IMR-90 (cell line): ENCODE measurements at regions not wholly inside any gene's neighbourhood (a gene's known extent, or its start where the extent isn't known, plus 50 kb on each side); places are given as distances from the start of the nearest gene placed in this dataset.

Experiments used
- ATAC-seq: fragments of 200-7000 bp; cut with Tn5 transposase; 2 replicates; pipeline ENCODE4 v1.9.1; 2020; ENCODE audit warnings: low read depth, mild to moderate bottlenecking, moderate library complexity
- BruUV-seq: library from RNA; stranded (reverse); fragments of 400-500 nt; replicated peaks from 2 replicates; lab custom pipeline; 2021; lab: Mats Ljungman, UMichigan
- CTCF ChIA-PET: fragments of 300-600 bp; formaldehyde crosslinking; extraction: SDS; loops from one replicate; lab custom pipeline; 2021; ENCODE audit warnings: antibody characterized with exemption; lab: Yijun Ruan, JAX
- POLR2A ChIA-PET: fragments of 300-600 bp; sonication (Branson Sonifier 250); formaldehyde crosslinking; loops from one replicate; lab custom pipeline; 2022; ENCODE audit warnings: antibody characterized with exemption; ENCODE audit not compliant: unreplicated experiment; lab: Charles Lee
- DNase-seq: peaks from one replicate; pipeline ENCODE4 v3.0.0; 2013
- H2AFZ ChIP-seq: replicated peaks from 2 replicates; pipeline ENCODE3; 2013; ENCODE audit warnings: low read length, mild to moderate bottlenecking; ENCODE audit not compliant: poor library complexity
- H2AK5ac ChIP-seq: 2 replicates; pipeline ENCODE4 v1.6.1; 2013; ENCODE audit warnings: low read depth, low read length, inconsistent platforms
- H2AK9ac ChIP-seq: replicated peaks from 2 replicates; pipeline ENCODE3; 2013; ENCODE audit warnings: mild to moderate bottlenecking, low read depth, low read length, moderate library complexity; ENCODE audit not compliant: poor library complexity
- H2BK120ac ChIP-seq: 2 replicates; pipeline ENCODE4 v1.6.1; 2013; ENCODE audit warnings: low read depth, low read length, inconsistent platforms
- H2BK15ac ChIP-seq: 3 replicates; pipeline ENCODE4 v1.6.1; 2013; ENCODE audit warnings: low read depth, low read length, inconsistent platforms
- H2BK20ac ChIP-seq: 2 replicates; pipeline ENCODE4 v1.6.1; 2013; ENCODE audit warnings: low read depth, mild to moderate bottlenecking, inconsistent platforms, low read length, moderate library complexity
- H2BK5ac ChIP-seq: 2 replicates; pipeline ENCODE4 v1.6.1; 2013; ENCODE audit warnings: mild to moderate bottlenecking, low read depth, low read length, inconsistent platforms; ENCODE audit not compliant: poor library complexity, severe bottlenecking
- H3K14ac ChIP-seq: replicated peaks from 2 replicates; pipeline ENCODE4 v1.6.1; 2013; ENCODE audit warnings: low read depth, low read length, inconsistent platforms
- H3K18ac ChIP-seq: 2 replicates; pipeline ENCODE4 v1.6.1; 2013; ENCODE audit warnings: low read depth, low read length, control low read depth
- H3K23ac ChIP-seq: 2 replicates; pipeline ENCODE4 v1.6.1; 2013; ENCODE audit warnings: low read depth, low read length, inconsistent platforms
- H3K27ac ChIP-seq: 2 replicates; pipeline ENCODE4 v1.5.1; 2013; ENCODE audit warnings: mild to moderate bottlenecking, control low read depth, low read length; ENCODE audit not compliant: insufficient read depth
- H3K27me3 ChIP-seq: 2 replicates; pipeline ENCODE4 v1.6.1; 2013; ENCODE audit warnings: low read length; ENCODE audit not compliant: control insufficient read depth, insufficient read depth
- H3K36me3 ChIP-seq: 2 replicates; pipeline ENCODE4 v1.6.1; 2013; ENCODE audit warnings: low read length, mixed read lengths; ENCODE audit not compliant: control insufficient read depth, insufficient read depth
- H3K4ac ChIP-seq: 2 replicates; pipeline ENCODE4 v1.6.1; 2013; ENCODE audit warnings: low read depth, low read length, inconsistent platforms
- H3K4me1 ChIP-seq: 2 replicates; pipeline ENCODE4 v1.6.1; 2013; ENCODE audit warnings: low read length, mixed read lengths; ENCODE audit not compliant: control insufficient read depth, insufficient read depth
- H3K4me2 ChIP-seq: 2 replicates; pipeline ENCODE4 v1.6.1; 2013; ENCODE audit warnings: low read depth, mild to moderate bottlenecking, control low read depth, low read length, moderate library complexity
- H3K4me3 ChIP-seq: 2 replicates; pipeline ENCODE4 v1.5.1; 2013; ENCODE audit warnings: low read depth, mild to moderate bottlenecking, control low read depth, low read length, moderate library complexity; ENCODE audit not compliant: insufficient read depth
- H3K56ac ChIP-seq: 2 replicates; pipeline ENCODE4 v1.6.1; 2013; ENCODE audit warnings: low read length, inconsistent platforms; ENCODE audit not compliant: insufficient read depth; ENCODE audit errors: extremely low read depth
- H3K79me1 ChIP-seq, 2 experiments: 2 replicates each; pipeline ENCODE4 v1.6.1; 2013; ENCODE audit warnings: low read length in 2 of 2, inconsistent platforms in 1 of 2, low read depth in 1 of 2
- H3K9ac ChIP-seq: 2 replicates; pipeline ENCODE4 v1.6.1; 2013; ENCODE audit warnings: low read depth, low read length, control low read depth
- H3K9me1 ChIP-seq: 2 replicates; pipeline ENCODE4 v1.6.1; 2013; ENCODE audit warnings: low read length, inconsistent platforms; ENCODE audit not compliant: insufficient read depth
- H3K9me3 ChIP-seq: 2 replicates; pipeline ENCODE4 v1.6.1; 2013; ENCODE audit warnings: low read length; ENCODE audit not compliant: control insufficient read depth, insufficient read depth
- H4K20me1 ChIP-seq: 2 replicates; pipeline ENCODE4 v1.6.1; 2013; ENCODE audit warnings: low read length, inconsistent platforms; ENCODE audit not compliant: insufficient read depth
- H4K5ac ChIP-seq: 2 replicates; pipeline ENCODE4 v1.6.1; 2013; ENCODE audit warnings: mild to moderate bottlenecking, low read depth, low read length, control low read depth
- H4K8ac ChIP-seq, 2 experiments: 2 replicates each; pipeline ENCODE4 v1.6.1; 2013; ENCODE audit warnings: low read depth in 2 of 2, low read length in 2 of 2, control low read depth in 1 of 2, inconsistent platforms in 1 of 2
- H4K91ac ChIP-seq: 2 replicates; pipeline ENCODE4 v1.6.1; 2013; ENCODE audit warnings: low read depth, low read length, inconsistent platforms; ENCODE audit not compliant: insufficient read depth
- CEBPB ChIP-seq: IDR thresholded peaks from 2 replicates; pipeline ENCODE4 v1.6.1; 2012; ENCODE audit warnings: low read depth, low read length, improper control_type of control experiment
- CHD1 ChIP-seq: IDR thresholded peaks from 2 replicates; pipeline ENCODE4 v1.6.1; 2012; ENCODE audit warnings: low read depth, low read length, improper control_type of control experiment
- MAFK ChIP-seq: IDR thresholded peaks from 2 replicates; pipeline ENCODE4 v1.6.1; 2012; ENCODE audit warnings: low read depth, low read length, improper control_type of control experiment
- MAZ ChIP-seq: IDR thresholded peaks from 2 replicates; pipeline ENCODE4 v1.6.1; 2012; ENCODE audit warnings: low read depth, mild to moderate bottlenecking, low read length, improper control_type of control experiment, moderate library complexity, borderline replicate concordance
- RCOR1 ChIP-seq: IDR thresholded peaks from 2 replicates; pipeline ENCODE4 v1.6.1; 2012; ENCODE audit warnings: mild to moderate bottlenecking, low read length, improper control_type of control experiment; ENCODE audit not compliant: insufficient replicate concordance
- SMC3 ChIP-seq: fragments of 150-350 bp; IDR thresholded peaks from 2 replicates; pipeline ENCODE4 v1.6.1; 2016; ENCODE audit warnings: low read depth, mild to moderate bottlenecking, antibody characterized with exemption, low read length, moderate library complexity
- WGBS, 2 experiments: methylation state at CpG; one replicate each; pipeline versions ENCODE4 v1.1.5 to v1.1.7; 2013; ENCODE audit warnings: missing lambda C conversion rate in 2 of 2; ENCODE audit not compliant: insufficient read length in 1 of 2; ENCODE audit errors: extremely low coverage in 2 of 2; 5-methylcytosine and 5-hydroxymethylcytosine counted together
- dilution Hi-C: fragments of 300-500 bp; cut with HindIII; formaldehyde crosslinking; loops from one replicate; pipeline ENCODE4 v1.14.3; 2018; ENCODE audit warnings: low sequenced_read_pairs; ENCODE audit not compliant: unreplicated experiment
- in situ Hi-C: fragments of 300-500 bp; cut with MboI; formaldehyde crosslinking; loops from 3 replicates; pipeline ENCODE4 v1.14.3; 2019; ENCODE audit warnings: low sequenced_read_pairs, inconsistent platforms, mixed read lengths
- intact Hi-C: fragments of 100-400 bp; cut with micrococcal nuclease; formaldehyde crosslinking; loops from 2 replicates; pipeline ENCODE4 v1.10.0; 2022
- TF ChIP-seq, protein P1 (sequence below): fragments of 150-350 bp; IDR thresholded peaks from 2 replicates; pipeline ENCODE4 v1.6.1; 2016; ENCODE audit warnings: low read depth, mild to moderate bottlenecking, low read length, moderate library complexity, borderline replicate concordance
- TF ChIP-seq, protein P2 (sequence below): fragments of 150-350 bp; IDR thresholded peaks from 2 replicates; pipeline ENCODE4 v1.6.1; 2017; ENCODE audit warnings: mild to moderate bottlenecking, antibody characterized with exemption, low read length, low read depth

DNA sequence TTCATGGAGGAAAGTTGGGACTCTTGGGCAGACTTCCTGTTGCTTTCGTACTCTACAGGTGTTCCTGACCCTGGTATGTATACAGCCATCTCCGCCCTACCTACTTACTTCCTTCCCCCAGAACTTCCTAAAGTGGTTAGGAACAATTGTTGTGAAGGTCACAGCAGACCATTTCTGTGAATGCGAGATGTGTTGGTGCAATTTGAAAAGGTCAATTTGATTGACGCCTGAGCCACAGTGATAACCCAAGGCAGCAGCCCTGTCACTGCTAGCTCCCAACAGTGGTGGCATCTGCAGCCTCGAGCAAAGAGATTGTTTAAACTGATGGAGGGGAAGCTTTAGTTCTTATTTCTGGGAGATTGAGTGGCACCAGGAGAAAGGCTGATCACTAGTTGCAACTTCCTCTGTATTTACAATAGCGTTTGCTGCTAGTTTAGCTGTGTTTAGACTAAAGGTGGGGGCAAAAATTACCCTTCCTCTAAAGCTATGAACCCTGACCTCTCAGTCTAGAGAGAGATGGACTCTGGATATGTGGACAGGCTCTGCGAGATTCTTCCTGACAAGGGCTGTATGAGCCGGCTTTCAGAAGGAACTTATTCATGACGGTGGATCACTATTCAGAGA, 78.3 kb upstream of the MAP4K3 start:
- Histone ChIP-seq H3K23ac (no peak overlapping the region), H3K36me3 (no peaks in the 10 kb centered on the region), H3K4me2 (no peak overlapping the region), H2AK9ac (peak overlapping the region; percentile 5), H3K4ac (peak overlapping the region; percentile 29; the same call in 1 of the 2 replicates), H4K91ac (peak overlapping the region; percentile 47), H3K4me1 (peaks cover 29% of the 10 kb centered on the region), H3K56ac (no peak overlapping the region), H3K18ac (no peak overlapping the region), H2BK15ac (peak overlapping the region; percentile 84; the same call in 2 of the 3 replicates), H3K9me3 (no peaks in the 10 kb centered on the region), H3K27me3 (no peaks in the 10 kb centered on the region), H3K79me1 (peaks cover 0 to 19% of the 10 kb centered on the region in 2 experiments; a peak in 2 of 4 replicates), H3K9me1 (peaks cover 26% of the 10 kb centered on the region), H4K5ac (no peak overlapping the region), H3K4me3 (no peak overlapping the region), H4K20me1 (no peaks in the 10 kb centered on the region), H3K9ac (no peak overlapping the region), H2BK120ac (peak overlapping the region; percentile 16; the same call in 1 of the 2 replicates), H3K14ac (peak overlapping the region; percentile 43; the same call in 1 of the 2 replicates), H2BK20ac (peak overlapping the region; percentile 37; the same call in 1 of the 2 replicates), H4K8ac (peak overlapping the region in 1 of 2 experiments; percentile 23; a peak in 1 of 4 replicates), H2AK5ac (peak overlapping the region; percentile 72; the same call in 1 of the 2 replicates), H2BK5ac (no peak overlapping the region), H3K27ac (no peak overlapping the region), H2AFZ (no peak overlapping the region)
- dilution Hi-C loops (no loop called here), in situ Hi-C loops (loop anchor here (5.0 kb wide), 1 partner anchor 182 kb away; no protein-coding TSS in a partner anchor), intact Hi-C loops (no loop called here)
- ATAC-seq (no peak), DNase-seq (no peak)
- ChIA-PET POLR2A (no interaction called here), CTCF (interaction anchor here (1.3 kb wide), 2 partner anchors 79 to 215 kb away, joined by 3 to 5 read pairs; no protein-coding TSS in a partner anchor)
- no TSS peak for BruUV-seq
- 81% methylated on average over 3 of the region's 9 CpGs; no CpG with 5 or more reads in 1 of the 2 experiments for WGBS, 2 experiments
- TF ChIP-seq CEBPB (no peak), SMC3 (no peak), RCOR1 (no peak), MAZ (no peak), MAFK (no peak), CHD1 (no peak)
- TF ChIP-seq, protein P1, sequence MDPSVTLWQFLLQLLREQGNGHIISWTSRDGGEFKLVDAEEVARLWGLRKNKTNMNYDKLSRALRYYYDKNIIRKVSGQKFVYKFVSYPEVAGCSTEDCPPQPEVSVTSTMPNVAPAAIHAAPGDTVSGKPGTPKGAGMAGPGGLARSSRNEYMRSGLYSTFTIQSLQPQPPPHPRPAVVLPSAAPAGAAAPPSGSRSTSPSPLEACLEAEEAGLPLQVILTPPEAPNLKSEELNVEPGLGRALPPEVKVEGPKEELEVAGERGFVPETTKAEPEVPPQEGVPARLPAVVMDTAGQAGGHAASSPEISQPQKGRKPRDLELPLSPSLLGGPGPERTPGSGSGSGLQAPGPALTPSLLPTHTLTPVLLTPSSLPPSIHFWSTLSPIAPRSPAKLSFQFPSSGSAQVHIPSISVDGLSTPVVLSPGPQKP: no peak
- TF ChIP-seq, protein P2, sequence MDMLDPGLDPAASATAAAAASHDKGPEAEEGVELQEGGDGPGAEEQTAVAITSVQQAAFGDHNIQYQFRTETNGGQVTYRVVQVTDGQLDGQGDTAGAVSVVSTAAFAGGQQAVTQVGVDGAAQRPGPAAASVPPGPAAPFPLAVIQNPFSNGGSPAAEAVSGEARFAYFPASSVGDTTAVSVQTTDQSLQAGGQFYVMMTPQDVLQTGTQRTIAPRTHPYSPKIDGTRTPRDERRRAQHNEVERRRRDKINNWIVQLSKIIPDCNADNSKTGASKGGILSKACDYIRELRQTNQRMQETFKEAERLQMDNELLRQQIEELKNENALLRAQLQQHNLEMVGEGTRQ: no peak
